ENCODE measurements at regions not wholly inside any gene's neighbourhood (a gene's known extent, or its start where the extent isn't known, plus 50 kb on each side); places are given as distances from the start of the nearest gene placed in this dataset.

DNA sequence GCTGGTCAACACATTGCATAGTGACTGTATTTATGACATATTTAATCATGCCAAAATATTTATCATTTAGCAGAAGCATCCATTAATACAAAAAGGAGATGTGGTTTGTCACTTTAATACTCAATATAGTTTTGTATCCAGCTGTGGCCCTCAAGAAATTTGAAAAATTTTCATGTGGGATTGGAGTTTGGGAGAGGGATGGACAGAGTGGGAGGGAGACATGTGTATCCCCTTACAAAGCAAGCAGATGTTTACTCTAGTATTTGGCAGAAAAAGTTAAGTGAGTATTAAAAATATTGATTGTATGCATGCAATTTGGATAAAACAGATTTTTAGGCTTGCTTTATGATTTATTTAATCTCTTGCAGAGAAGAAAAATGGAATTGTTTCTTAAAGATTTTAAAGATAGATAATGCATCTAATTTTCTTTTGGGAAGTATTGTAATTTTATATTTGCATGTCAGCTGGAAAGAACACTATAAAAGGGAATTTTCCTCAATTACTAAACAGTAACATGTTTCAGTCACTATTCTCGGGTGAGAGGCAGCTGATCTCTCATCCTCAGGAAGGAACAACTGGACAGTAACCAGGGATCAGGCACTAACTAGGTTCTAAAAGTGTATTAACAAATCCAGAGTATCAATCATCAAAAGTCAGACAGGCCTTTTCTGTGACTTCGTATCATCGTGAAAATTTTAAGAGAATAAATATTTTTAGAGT is 1184.7 kb upstream of the NXPH2 start:
- TF ChIP-seq CTCF (IDR thresholded peaks at IDR 0.05) (no peak), POLR2AphosphoS5 (IDR thresholded peaks at IDR 0.05) (no peak)

Measured in gastroesophageal sphincter (tissue), 3 donors.